Raji (cell line): ENCODE measurements at regions not wholly inside any gene's neighbourhood (a gene's known extent, or its start where the extent isn't known, plus 50 kb on each side); places are given as distances from the start of the nearest gene placed in this dataset.

Experiments used
- POLR2A ChIP-seq: IDR thresholded peaks from 2 replicates; pipeline ENCODE4 v1.6.1; 2011; ENCODE audit warnings: low read depth, low read length, control low read depth; ENCODE audit not compliant: insufficient read depth

GRCh38 chr12:90659060-90659459 is 295.9 kb downstream of the CCER1 start:
- no peak for TF ChIP-seq POLR2A

GRCh38 chr12:90653040-90653439 is 301.9 kb downstream of the CCER1 start:
- TF ChIP-seq POLR2A = no peak

GRCh38 chr12:90652280-90652679 is 302.7 kb downstream of the CCER1 start:
- no peak for TF ChIP-seq POLR2A

GRCh38 chr12:90645181-90645580 is 309.8 kb downstream of the CCER1 start:
- TF ChIP-seq POLR2A = no peak

- TF ChIP-seq POLR2A = no peak
Measured at GRCh38 chr12:90631591-90632212, 323.3 kb downstream of the CCER1 start.

GRCh38 chr12:90630006-90630405 is 325.0 kb downstream of the CCER1 start:
- no peak for TF ChIP-seq POLR2A

GRCh38 chr12:90628213-90628612 is 326.8 kb downstream of the CCER1 start:
- TF ChIP-seq POLR2A = no peak

- TF ChIP-seq POLR2A = no peak
Measured at GRCh38 chr12:90627180-90627896, 327.6 kb downstream of the CCER1 start.

GRCh38 chr12:90622431-90622830 is 332.5 kb downstream of the CCER1 start:
- no peak for TF ChIP-seq POLR2A

GRCh38 chr12:90621927-90622326 is 333.0 kb downstream of the CCER1 start:
- no peak for TF ChIP-seq POLR2A

- TF ChIP-seq POLR2A = no peak
Measured at GRCh38 chr12:90619943-90620342, 335.0 kb downstream of the CCER1 start.

GRCh38 chr12:90618586-90618985 is 336.4 kb downstream of the CCER1 start:
- TF ChIP-seq POLR2A = no peak

GRCh38 chr12:90611891-90612290 is 343.1 kb downstream of the CCER1 start:
- TF ChIP-seq POLR2A = no peak

- no peak for TF ChIP-seq POLR2A
Measured at GRCh38 chr12:90611048-90611447, 343.9 kb downstream of the CCER1 start.

GRCh38 chr12:90593596-90594295 is 361.2 kb downstream of the CCER1 start:
- TF ChIP-seq POLR2A = no peak

- TF ChIP-seq POLR2A = no peak
Measured at GRCh38 chr12:90589956-90590355, 365.0 kb downstream of the CCER1 start.

GRCh38 chr12:90585640-90586304 is 369.2 kb downstream of the CCER1 start:
- TF ChIP-seq POLR2A = no peak
